A673 (cell line): ENCODE measurements at regions not wholly inside any gene's neighbourhood (a gene's known extent, or its start where the extent isn't known, plus 50 kb on each side); places are given as distances from the start of the nearest gene placed in this dataset.

Source experiments
- BruUV-seq: library from RNA; stranded (reverse); fragments of 400-500 nt; replicated peaks from 2 replicates; lab custom pipeline; 2021; lab: Mats Ljungman, UMichigan
- CTCF ChIA-PET: fragments of 300-600 bp; sonication (Branson Sonifier 250); formaldehyde crosslinking; loops from one replicate; lab custom pipeline; 2022; ENCODE audit warnings: antibody characterized with exemption; lab: Charles Lee
- POLR2A ChIA-PET: fragments of 300-600 bp; sonication (Branson Sonifier 250); formaldehyde crosslinking; loops from one replicate; lab custom pipeline; 2022; ENCODE audit warnings: antibody characterized with exemption; ENCODE audit not compliant: low non-redundant PET; lab: Charles Lee
- DNase-seq: peaks from one replicate; pipeline ENCODE4 v3.0.0-alpha.2; 2015; ENCODE audit warnings: low spot score
- H3K27ac ChIP-seq: fragments of 200-600 bp; sonication (generic); 2 replicates; pipeline ENCODE4 v1.5.1; 2016; ENCODE audit warnings: mixed run types, low read depth, mild to moderate bottlenecking, mixed read lengths, antibody characterized with exemption, low read length; ENCODE audit not compliant: poor library complexity, severe bottlenecking
- H3K27me3 ChIP-seq: fragments of 200-600 bp; sonication (generic); replicated peaks from 2 replicates; pipeline ENCODE4 v1.6.1; 2017; ENCODE audit warnings: mixed run types, low read depth, mild to moderate bottlenecking, mixed read lengths, antibody characterized with exemption, low read length; ENCODE audit not compliant: insufficient read depth, poor library complexity
- H3K36me3 ChIP-seq: fragments of 200-600 bp; sonication (generic); 2 replicates; pipeline ENCODE4 v1.6.1; 2016; ENCODE audit warnings: mixed run types, mild to moderate bottlenecking, mixed read lengths, antibody characterized with exemption, low read length; ENCODE audit not compliant: insufficient read depth, poor library complexity, severe bottlenecking
- H3K4me1 ChIP-seq: fragments of 200-600 bp; sonication (generic); 2 replicates; pipeline ENCODE4 v1.6.1; 2017; ENCODE audit warnings: mixed run types, mild to moderate bottlenecking, mixed read lengths, antibody characterized with exemption, low read length; ENCODE audit not compliant: insufficient read depth, poor library complexity, severe bottlenecking
- H3K4me3 ChIP-seq: fragments of 200-600 bp; sonication (generic); 2 replicates; pipeline ENCODE4 v1.5.1; 2016; ENCODE audit warnings: low read depth, mixed run types, mild to moderate bottlenecking, mixed read lengths, low read length; ENCODE audit not compliant: poor library complexity, severe bottlenecking
- H3K9me3 ChIP-seq: fragments of 200-600 bp; sonication (generic); 2 replicates; pipeline ENCODE4 v1.6.1; 2016; ENCODE audit warnings: mixed run types, low read depth, mild to moderate bottlenecking, mixed read lengths, antibody characterized with exemption, low read length; ENCODE audit not compliant: poor library complexity, severe bottlenecking
- EZH2 ChIP-seq: fragments of 200-600 bp; sonication (generic); IDR thresholded peaks from 2 replicates; pipeline ENCODE4 v1.6.1; 2017; ENCODE audit warnings: borderline replicate concordance, low read depth, mild to moderate bottlenecking, mixed read lengths, antibody characterized with exemption, low read length; ENCODE audit not compliant: poor library complexity, severe bottlenecking
- intact Hi-C: fragments of 100-400 bp; cut with micrococcal nuclease; formaldehyde crosslinking; loops from one replicate; pipeline ENCODE4 v1.10.0; 2022; ENCODE audit not compliant: unreplicated experiment
- TF ChIP-seq, protein P1 (sequence below): fragments of 300-800, 200-600 bp; sonication (generic); conservative IDR thresholded peaks from 2 replicates; pipeline ENCODE4 v1.5.1; 2017; ENCODE audit warnings: low read depth, mild to moderate bottlenecking, antibody characterized with exemption, low read length, moderate library complexity, mixed read lengths

DNA sequence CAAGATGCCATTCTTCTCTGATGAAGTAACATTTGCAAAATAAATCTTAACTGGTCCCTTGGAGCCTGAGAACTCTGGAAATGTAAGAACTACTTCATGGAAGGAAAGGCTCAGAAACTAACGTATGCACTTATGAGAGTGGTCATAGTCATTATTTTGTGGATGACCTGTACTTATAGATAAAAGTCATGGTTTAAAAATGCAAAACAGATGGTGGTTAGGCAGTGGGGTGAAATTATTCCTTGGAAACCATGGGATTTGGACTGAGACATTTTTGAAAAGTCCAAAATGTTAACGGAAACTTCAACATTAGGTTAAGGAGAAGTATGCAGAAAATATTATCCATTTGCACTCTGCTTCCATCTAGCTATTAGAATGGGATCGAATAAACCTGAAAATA is 223.0 kb downstream of the ICOS start:
- intact Hi-C loops: no loop called here
- H3K4me3 ChIP-seq: no peak overlapping the region
- ChIA-PET CTCF (no interaction called here), POLR2A (no interaction called here)
- BruUV-seq: no TSS peak
- TF ChIP-seq EZH2: no peak
- TF ChIP-seq, protein P1, sequence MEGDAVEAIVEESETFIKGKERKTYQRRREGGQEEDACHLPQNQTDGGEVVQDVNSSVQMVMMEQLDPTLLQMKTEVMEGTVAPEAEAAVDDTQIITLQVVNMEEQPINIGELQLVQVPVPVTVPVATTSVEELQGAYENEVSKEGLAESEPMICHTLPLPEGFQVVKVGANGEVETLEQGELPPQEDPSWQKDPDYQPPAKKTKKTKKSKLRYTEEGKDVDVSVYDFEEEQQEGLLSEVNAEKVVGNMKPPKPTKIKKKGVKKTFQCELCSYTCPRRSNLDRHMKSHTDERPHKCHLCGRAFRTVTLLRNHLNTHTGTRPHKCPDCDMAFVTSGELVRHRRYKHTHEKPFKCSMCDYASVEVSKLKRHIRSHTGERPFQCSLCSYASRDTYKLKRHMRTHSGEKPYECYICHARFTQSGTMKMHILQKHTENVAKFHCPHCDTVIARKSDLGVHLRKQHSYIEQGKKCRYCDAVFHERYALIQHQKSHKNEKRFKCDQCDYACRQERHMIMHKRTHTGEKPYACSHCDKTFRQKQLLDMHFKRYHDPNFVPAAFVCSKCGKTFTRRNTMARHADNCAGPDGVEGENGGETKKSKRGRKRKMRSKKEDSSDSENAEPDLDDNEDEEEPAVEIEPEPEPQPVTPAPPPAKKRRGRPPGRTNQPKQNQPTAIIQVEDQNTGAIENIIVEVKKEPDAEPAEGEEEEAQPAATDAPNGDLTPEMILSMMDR: no peak
- H3K9me3 ChIP-seq: peaks cover 5% of the 10 kb centered on the region
- no peaks in the 10 kb centered on the region for H3K36me3 ChIP-seq
- H3K27ac ChIP-seq: no peak overlapping the region
- DNase-seq: no peak
- H3K27me3 ChIP-seq: no peaks in the 10 kb centered on the region
- H3K4me1 ChIP-seq: no peaks in the 10 kb centered on the region

DNA sequence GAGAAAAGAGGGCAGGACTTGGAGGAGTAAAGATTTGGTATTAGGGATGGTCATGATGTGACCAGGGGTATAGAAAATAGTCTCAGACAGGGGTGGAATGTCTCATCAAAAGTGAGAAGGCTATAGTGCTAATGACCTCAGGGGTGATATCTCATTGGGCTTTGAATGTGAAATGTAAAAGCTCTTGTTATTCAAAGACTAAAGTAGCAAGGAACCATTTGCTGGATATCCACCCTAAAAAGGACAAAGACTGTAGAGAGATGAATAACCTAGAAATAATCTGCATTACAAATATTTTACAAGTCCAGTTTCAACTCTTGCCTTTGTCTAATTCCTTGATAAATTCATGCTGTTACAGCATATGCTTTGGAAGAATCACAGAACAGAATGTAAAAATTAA is 224.4 kb downstream of the ICOS start:
- no peak for DNase-seq
- Histone ChIP-seq H3K4me3 (no peak overlapping the region), H3K27ac (no peak overlapping the region), H3K36me3 (no peaks in the 10 kb centered on the region), H3K27me3 (no peaks in the 10 kb centered on the region), H3K9me3 (peaks cover 5% of the 10 kb centered on the region), H3K4me1 (no peaks in the 10 kb centered on the region)
- BruUV-seq: no TSS peak
- POLR2A ChIA-PET: no interaction called here
- CTCF ChIA-PET: no interaction called here
- intact Hi-C loops: no loop called here
- TF ChIP-seq EZH2: no peak
- TF ChIP-seq, protein P1: no peak

DNA sequence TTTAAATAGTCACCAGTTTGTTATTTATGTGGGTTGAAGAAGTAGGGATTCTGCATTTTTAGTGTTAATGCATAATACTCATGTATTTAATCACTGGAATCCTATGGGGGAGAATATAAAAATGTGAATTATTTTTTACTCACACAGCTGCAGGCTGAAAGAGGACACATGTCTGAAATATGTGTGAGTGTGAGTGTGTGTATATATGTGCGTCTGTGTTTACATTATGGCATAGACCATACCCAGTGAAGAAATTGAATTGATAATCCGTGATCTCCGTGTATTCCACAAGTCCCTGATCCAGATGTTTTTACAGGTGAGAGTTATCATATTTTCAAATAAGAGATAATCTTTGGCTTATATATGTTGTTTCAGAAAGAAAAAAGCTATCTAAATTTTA is 225.3 kb downstream of the ICOS start:
- H3K27me3 ChIP-seq: no peaks in the 10 kb centered on the region
- intact Hi-C loops: no loop called here
- H3K36me3 ChIP-seq: no peaks in the 10 kb centered on the region
- no peak overlapping the region for H3K27ac ChIP-seq
- H3K4me3 ChIP-seq: no peak overlapping the region
- ChIA-PET CTCF (no interaction called here), POLR2A (no interaction called here)
- no TSS peak for BruUV-seq
- H3K4me1 ChIP-seq: no peaks in the 10 kb centered on the region
- TF ChIP-seq, protein P1: no peak
- TF ChIP-seq EZH2: no peak
- no peak for DNase-seq
- H3K9me3 ChIP-seq: peaks cover 5% of the 10 kb centered on the region
